HepG2 (cell line): ENCODE measurements at regions not wholly inside any gene's neighbourhood (a gene's known extent, or its start where the extent isn't known, plus 50 kb on each side); places are given as distances from the start of the nearest gene placed in this dataset.

Source experiments
- ATAC-seq: fragments of 200-7000 bp; cut with Tn5 transposase; 3 replicates; pipeline ENCODE4 v1.9.1; 2020; ENCODE audit warnings: mild to moderate bottlenecking, moderate library complexity
- BruUV-seq: library from RNA; stranded (reverse); fragments of 400-500 nt; replicated peaks from 2 replicates; lab custom pipeline; 2021; lab: Mats Ljungman, UMichigan
- CTCF ChIA-PET: fragments of 300-600 bp; formaldehyde crosslinking; extraction: SDS; loops from one replicate; lab custom pipeline; 2021; ENCODE audit warnings: low total read pairs, inconsistent platforms, low intra/inter-chr PET ratio; lab: Yijun Ruan, JAX
- POLR2A ChIA-PET: fragments of 350-600 bp; sonication (Branson Sonifier 250); formaldehyde crosslinking; loops from one replicate; lab custom pipeline; 2020; ENCODE audit warnings: antibody characterized with exemption, inconsistent platforms; lab: Yijun Ruan, JAX
- DNase-seq: peaks from one replicate; pipeline ENCODE4 v3.0.0-alpha.2; 2015; ENCODE audit warnings: low spot score
- FAIRE-seq: peaks from 3 replicates; lab custom pipeline; 2011; peaks lifted over from hg19 to GRCh38; lab: Jason Lieb, UNC
- H2AFZ ChIP-seq: one replicate; pipeline ENCODE4 v1.6.1; 2011; ENCODE audit warnings: low read length, inconsistent platforms
- H3K27ac ChIP-seq: fragments of 300-600 bp; 3 replicates; pipeline ENCODE4 v1.8.0; 2011; ENCODE audit warnings: mixed run types, mild to moderate bottlenecking, mixed read lengths, low read length, inconsistent platforms; ENCODE audit not compliant: insufficient read depth; ENCODE audit errors: extremely low read length
- H3K27me3 ChIP-seq, 2 experiments: fragments of 200-600 bp in 1 of 2; 2 replicates in 1 of 2; 3 replicates in 1 of 2; pipeline versions ENCODE4 v1.6.0 to v1.8.0; 2011; ENCODE audit warnings: low read length in 2 of 2, mild to moderate bottlenecking in 2 of 2, moderate library complexity in 2 of 2, inconsistent platforms in 1 of 2; ENCODE audit not compliant: insufficient read depth in 2 of 2, control insufficient read depth in 1 of 2
- H3K36me3 ChIP-seq, 2 experiments: fragments of 200-600 bp in 1 of 2; replicated peaks in 1 of 2; 2 replicates in 1 of 2; 3 replicates in 1 of 2; pipeline versions ENCODE4 v1.5.1 to v1.8.0; 2011; ENCODE audit warnings: low read length in 2 of 2, inconsistent platforms in 1 of 2; ENCODE audit not compliant: insufficient read depth in 2 of 2, control insufficient read depth in 1 of 2
- H3K4me1 ChIP-seq: 2 replicates; pipeline ENCODE4 v1.5.1; 2012; ENCODE audit warnings: low read length, inconsistent platforms; ENCODE audit not compliant: insufficient read depth
- H3K4me2 ChIP-seq: 2 replicates; pipeline ENCODE4 v1.6.0; 2011; ENCODE audit warnings: low read depth, low read length, inconsistent platforms
- H3K4me3 ChIP-seq, 3 experiments: fragments of 200-600 bp in 1 of 3; sonication (generic), shearing (Covaris generic) in 1 of 3; replicated peaks in 1 of 3; 2 replicates each; pipeline ENCODE4 v1.5.1; 2011 to 2016; ENCODE audit warnings: low read length in 3 of 3, inconsistent platforms in 2 of 3, low read depth in 2 of 3, mild to moderate bottlenecking in 2 of 3, control low read depth in 1 of 3, mixed read lengths in 1 of 3; ENCODE audit not compliant: insufficient read depth in 1 of 3
- H3K79me2 ChIP-seq: one replicate; pipeline ENCODE4 v1.6.1; 2011; ENCODE audit warnings: low read length, inconsistent platforms; ENCODE audit not compliant: insufficient read depth
- H3K9ac ChIP-seq: 2 replicates; pipeline ENCODE4 v1.6.0; 2011; ENCODE audit warnings: mild to moderate bottlenecking, low read depth, low read length, inconsistent platforms; ENCODE audit not compliant: insufficient read depth
- H3K9me3 ChIP-seq: 2 replicates; pipeline ENCODE4 v1.5.1; 2012; ENCODE audit warnings: mild to moderate bottlenecking, low read length
- H4K20me1 ChIP-seq: 2 replicates; pipeline ENCODE4 v1.6.0; 2011; ENCODE audit warnings: inconsistent platforms, mild to moderate bottlenecking, low read length, moderate library complexity; ENCODE audit not compliant: insufficient read depth
- CBX2 ChIP-seq, 2 experiments: fragments of 200-600 bp in 1 of 2; sonication (generic); formaldehyde crosslinking in 1 of 2; IDR thresholded peaks; 2 replicates each; pipeline versions ENCODE4 v1.7.0 to v1.8.1; 2018 to 2022; ENCODE audit warnings: low read depth in 2 of 2, low read length in 1 of 2, mild to moderate bottlenecking in 1 of 2, missing genetic modification reagents in 1 of 2
- CENPBD1 ChIP-seq: sonication (generic); formaldehyde crosslinking; IDR thresholded peaks from 2 replicates; pipeline ENCODE4 v1.8.0; 2022; ENCODE audit warnings: missing genetic modification reagents, low read depth, mild to moderate bottlenecking, borderline replicate concordance
- HDAC1 ChIP-seq: sonication (generic); formaldehyde crosslinking; IDR thresholded peaks from 2 replicates; pipeline ENCODE4 v1.5.1; 2020; ENCODE audit warnings: mild to moderate bottlenecking, missing genetic modification reagents
- NCOA5 ChIP-seq: sonication (generic); formaldehyde crosslinking; IDR thresholded peaks from 2 replicates; pipeline ENCODE4 v1.4.0; 2020; ENCODE audit warnings: missing genetic modification reagents
- NR1H2 ChIP-seq: sonication (generic); formaldehyde crosslinking; IDR thresholded peaks from 2 replicates; pipeline ENCODE4 v1.8.1; 2022; ENCODE audit warnings: low read depth, missing genetic modification reagents, borderline replicate concordance
- RNF2 ChIP-seq: fragments of 450-650 bp; conservative IDR thresholded peaks from 2 replicates; pipeline ENCODE4 v1.6.1; 2016; ENCODE audit warnings: low read depth
- STAG1 ChIP-seq: sonication (generic); formaldehyde crosslinking; IDR thresholded peaks from 2 replicates; pipeline ENCODE4 v1.4.0; 2020; ENCODE audit warnings: missing genetic modification reagents
- ZBTB2 ChIP-seq: sonication (generic); formaldehyde crosslinking; IDR thresholded peaks from 2 replicates; pipeline ENCODE4 v1.8.0; 2022; ENCODE audit warnings: low read depth, missing genetic modification reagents
- ZNF10 ChIP-seq: sonication (generic); formaldehyde crosslinking; IDR thresholded peaks from 2 replicates; pipeline ENCODE4 v1.4.0; 2020; ENCODE audit warnings: mild to moderate bottlenecking, low read depth, missing genetic modification reagents, borderline replicate concordance
- ZNF337 ChIP-seq: sonication (generic); formaldehyde crosslinking; IDR thresholded peaks from 2 replicates; pipeline ENCODE4 v1.5.1; 2020; ENCODE audit warnings: missing genetic modification reagents, low read depth, mild to moderate bottlenecking, borderline replicate concordance
- ZNF34 ChIP-seq: sonication (generic); formaldehyde crosslinking; IDR thresholded peaks from 2 replicates; pipeline ENCODE4 v1.4.0; 2020; ENCODE audit warnings: mild to moderate bottlenecking, missing genetic modification reagents, borderline replicate concordance
- ZNF343 ChIP-seq: sonication (generic); formaldehyde crosslinking; IDR thresholded peaks from 2 replicates; pipeline ENCODE4 v1.4.0; 2020; ENCODE audit warnings: mild to moderate bottlenecking, missing genetic modification reagents
- ZSCAN12 ChIP-seq: sonication (generic); formaldehyde crosslinking; IDR thresholded peaks from 2 replicates; pipeline ENCODE4 v1.9.0; 2021; ENCODE audit warnings: mild to moderate bottlenecking, missing genetic modification reagents
- WGBS: methylation state at CpG from one replicate; pipeline ENCODE4 v1.1.6; 2017; ENCODE audit warnings: low lambda C conversion rate; 5-methylcytosine and 5-hydroxymethylcytosine counted together
- in situ Hi-C: cut with HindIII; loops from 2 replicates; pipeline ENCODE4 v1.10.0; 2017; ENCODE audit warnings: low pct_unique_long_range_greater_than_20kb; ENCODE audit not compliant: extremely low pct_ligation_motif_present
- intact Hi-C: fragments of 100-400 bp; cut with micrococcal nuclease; formaldehyde crosslinking; loops from one replicate; pipeline ENCODE4 v1.10.0; 2022; ENCODE audit not compliant: unreplicated experiment
- TF ChIP-seq, protein P1 (sequence below): IDR thresholded peaks from 2 replicates; pipeline ENCODE4 v1.6.1; 2018; ENCODE audit warnings: missing genetic modification reagents, mild to moderate bottlenecking, missing compliant biosample characterization
- TF ChIP-seq, protein P2 (sequence below): sonication (generic); formaldehyde crosslinking; IDR thresholded peaks from 2 replicates; pipeline ENCODE4 v1.4.0; 2020; ENCODE audit warnings: missing genetic modification reagents
- TF ChIP-seq, protein P3 (sequence below): fragments of 450-650 bp; IDR thresholded peaks from 2 replicates; pipeline ENCODE4 v1.6.1; 2016

DNA sequence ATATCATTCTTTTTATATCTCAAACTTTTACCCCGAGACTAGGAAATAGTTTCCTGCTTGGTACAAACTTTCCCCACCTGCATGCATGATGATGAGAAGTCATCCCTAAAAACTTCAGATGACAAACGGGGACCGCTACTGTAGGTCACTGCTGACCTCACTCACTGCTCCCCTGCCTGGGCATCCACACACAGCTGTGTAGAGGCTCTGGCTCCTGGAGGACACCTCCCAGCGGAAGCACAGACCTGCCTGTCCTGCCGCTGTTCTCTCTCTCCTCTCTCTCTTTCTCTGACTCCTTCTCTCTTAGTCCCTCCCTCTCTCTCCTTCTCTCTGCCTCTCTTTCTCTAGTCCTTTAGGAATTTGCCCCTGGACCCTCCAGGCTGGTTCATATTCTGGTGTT, 202.9 kb upstream of the PITRM1 start:
- Histone ChIP-seq H3K4me1 (no peaks in the 10 kb centered on the region), H2AFZ (no peak overlapping the region), H4K20me1 (no peaks in the 10 kb centered on the region), H3K79me2 (no peaks in the 10 kb centered on the region), H3K27me3 (peaks cover 2 to 46% of the 10 kb centered on the region in 2 experiments; a peak in 3 of 5 replicates), H3K9ac (no peak overlapping the region), H3K27ac (no peak overlapping the region), H3K4me2 (no peak overlapping the region), H3K9me3 (no peaks in the 10 kb centered on the region), H3K36me3 (no peaks in the 10 kb centered on the region), H3K4me3 (no peak overlapping the region)
- ATAC-seq (no peak), DNase-seq (no peak), FAIRE-seq (no peak)
- CTCF ChIA-PET = no interaction called here
- TF ChIP-seq ZNF10 (no peak), CENPBD1 (no peak), RNF2 (no peak), CBX2 (IDR thresholded peaks at IDR 0.05; ENCODE audit: low read depth, low read length) (no peak), CBX2 (CRISPR knock-in tag; IDR thresholded peaks at IDR 0.05; ENCODE audit: low read depth) (no peak), ZNF343 (CRISPR knock-in tag) (no peak), ZNF34 (CRISPR knock-in tag) (no peak), NR1H2 (CRISPR knock-in tag) (no peak), NCOA5 (no peak), HDAC1 (CRISPR knock-in tag) (no peak), ZNF337 (no peak), ZSCAN12 (CRISPR knock-in tag) (no peak), STAG1 (CRISPR knock-in tag) (no peak), ZBTB2 (CRISPR knock-in tag) (no peak)
- TF ChIP-seq, protein P1, sequence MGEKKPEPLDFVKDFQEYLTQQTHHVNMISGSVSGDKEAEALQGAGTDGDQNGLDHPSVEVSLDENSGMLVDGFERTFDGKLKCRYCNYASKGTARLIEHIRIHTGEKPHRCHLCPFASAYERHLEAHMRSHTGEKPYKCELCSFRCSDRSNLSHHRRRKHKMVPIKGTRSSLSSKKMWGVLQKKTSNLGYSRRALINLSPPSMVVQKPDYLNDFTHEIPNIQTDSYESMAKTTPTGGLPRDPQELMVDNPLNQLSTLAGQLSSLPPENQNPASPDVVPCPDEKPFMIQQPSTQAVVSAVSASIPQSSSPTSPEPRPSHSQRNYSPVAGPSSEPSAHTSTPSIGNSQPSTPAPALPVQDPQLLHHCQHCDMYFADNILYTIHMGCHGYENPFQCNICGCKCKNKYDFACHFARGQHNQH (CRISPR knock-in tag) = no peak
- TF ChIP-seq, protein P2, sequence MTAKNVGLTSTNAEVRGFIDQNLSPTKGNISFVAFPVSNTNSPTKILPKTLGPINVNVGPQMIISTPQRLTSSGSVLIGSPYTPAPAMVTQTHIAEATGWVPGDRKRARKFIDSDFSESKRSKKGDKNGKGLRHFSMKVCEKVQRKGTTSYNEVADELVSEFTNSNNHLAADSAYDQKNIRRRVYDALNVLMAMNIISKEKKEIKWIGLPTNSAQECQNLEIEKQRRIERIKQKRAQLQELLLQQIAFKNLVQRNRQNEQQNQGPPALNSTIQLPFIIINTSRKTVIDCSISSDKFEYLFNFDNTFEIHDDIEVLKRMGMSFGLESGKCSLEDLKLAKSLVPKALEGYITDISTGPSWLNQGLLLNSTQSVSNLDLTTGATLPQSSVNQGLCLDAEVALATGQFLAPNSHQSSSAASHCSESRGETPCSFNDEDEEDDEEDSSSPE (CRISPR knock-in tag) = no peak
- TF ChIP-seq, protein P3, sequence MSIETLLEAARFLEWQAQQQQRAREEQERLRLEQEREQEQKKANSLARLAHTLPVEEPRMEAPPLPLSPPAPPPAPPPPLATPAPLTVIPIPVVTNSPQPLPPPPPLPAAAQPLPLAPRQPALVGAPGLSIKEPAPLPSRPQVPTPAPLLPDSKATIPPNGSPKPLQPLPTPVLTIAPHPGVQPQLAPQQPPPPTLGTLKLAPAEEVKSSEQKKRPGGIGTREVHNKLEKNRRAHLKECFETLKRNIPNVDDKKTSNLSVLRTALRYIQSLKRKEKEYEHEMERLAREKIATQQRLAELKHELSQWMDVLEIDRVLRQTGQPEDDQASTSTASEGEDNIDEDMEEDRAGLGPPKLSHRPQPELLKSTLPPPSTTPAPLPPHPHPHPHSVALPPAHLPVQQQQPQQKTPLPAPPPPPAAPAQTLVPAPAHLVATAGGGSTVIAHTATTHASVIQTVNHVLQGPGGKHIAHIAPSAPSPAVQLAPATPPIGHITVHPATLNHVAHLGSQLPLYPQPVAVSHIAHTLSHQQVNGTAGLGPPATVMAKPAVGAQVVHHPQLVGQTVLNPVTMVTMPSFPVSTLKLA = no peak
- POLR2A ChIA-PET = no interaction called here
- in situ Hi-C loops (no loop called here), intact Hi-C loops (no loop called here)
- BruUV-seq = no TSS peak
- whole genome bisulfite sequencing = 28% methylated on average over 5 of the region's 5 CpGs
